ENCODE measurements at regions not wholly inside any gene's neighbourhood (a gene's known extent, or its start where the extent isn't known, plus 50 kb on each side); places are given as distances from the start of the nearest gene placed in this dataset.
"Not testable (repeated sequence)": the region's sequence is repeated elsewhere in the genome, so short reads cannot be mapped to it uniquely, and the experiment has no call there.

DNA sequence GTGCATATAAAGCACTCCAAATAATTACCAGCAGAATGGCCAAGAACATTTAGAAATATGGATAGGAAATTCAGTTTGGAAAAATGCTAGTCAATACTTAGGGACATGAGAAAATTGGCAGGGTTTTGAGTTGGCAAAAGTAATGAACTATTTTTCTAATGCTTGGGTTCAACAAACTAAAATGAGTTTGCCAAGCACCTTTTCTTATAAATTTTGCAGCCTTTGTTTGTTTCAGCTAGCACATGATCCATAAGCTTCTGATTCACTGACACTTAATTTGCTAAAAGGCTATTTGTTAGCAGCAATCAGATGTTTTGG is 324.8 kb downstream of the QKI start:
- no peak for DNase-seq (ENCODE audit: low spot score)

DNA sequence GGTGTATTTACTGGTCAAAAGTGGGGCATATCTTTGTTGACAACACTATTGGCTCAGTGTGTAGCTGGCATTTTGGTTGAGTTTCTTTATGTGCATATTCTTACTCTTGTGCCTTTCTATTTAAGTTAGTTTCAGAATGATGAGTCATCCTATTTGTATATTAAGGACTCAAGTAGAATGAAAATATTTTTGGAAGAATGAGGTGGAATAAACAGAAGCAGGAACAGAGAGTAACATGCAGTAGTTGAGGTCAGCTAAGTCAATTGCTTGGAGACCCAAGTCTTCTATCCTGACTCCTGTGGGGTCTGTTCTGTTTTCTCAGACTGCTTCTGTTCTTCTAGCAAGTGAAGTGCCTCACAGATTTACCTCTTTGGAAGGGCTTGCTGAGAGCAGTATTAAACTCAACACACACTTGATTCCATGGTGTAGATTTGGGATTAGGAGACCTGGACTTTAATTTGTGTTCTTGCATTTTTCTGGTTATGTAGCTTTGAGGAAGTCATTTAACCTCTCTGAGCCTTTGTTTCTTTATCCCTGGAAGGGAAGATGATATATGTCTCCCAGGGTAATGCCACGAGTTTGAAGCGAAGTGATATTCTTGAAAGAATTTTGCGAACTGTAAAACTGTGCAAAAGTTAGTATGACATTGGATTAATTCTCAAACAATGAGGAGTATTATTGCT is 324.3 kb downstream of the QKI start:
- no peak for DNase-seq (ENCODE audit: low spot score)

DNA sequence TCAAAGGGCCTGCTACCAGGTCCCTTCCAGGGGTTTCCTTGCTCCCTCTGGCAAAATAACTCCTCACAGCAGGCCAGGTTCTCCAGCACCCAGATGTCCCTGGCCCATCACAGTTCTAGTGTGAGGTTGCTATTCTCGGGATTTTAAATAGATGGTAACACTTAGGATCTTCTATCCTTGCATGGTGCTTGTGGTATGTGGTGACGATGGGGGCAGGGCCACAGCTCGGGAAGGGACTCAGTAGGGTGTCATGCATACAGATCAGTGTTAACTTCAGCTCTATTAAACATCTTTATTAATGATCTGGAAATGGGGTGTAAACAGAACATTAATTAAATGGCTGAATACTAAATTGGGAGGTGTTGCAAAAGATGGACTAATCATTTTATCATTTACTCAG is 323.8 kb downstream of the QKI start:
- no peak for DNase-seq (ENCODE audit: low spot score)

DNA sequence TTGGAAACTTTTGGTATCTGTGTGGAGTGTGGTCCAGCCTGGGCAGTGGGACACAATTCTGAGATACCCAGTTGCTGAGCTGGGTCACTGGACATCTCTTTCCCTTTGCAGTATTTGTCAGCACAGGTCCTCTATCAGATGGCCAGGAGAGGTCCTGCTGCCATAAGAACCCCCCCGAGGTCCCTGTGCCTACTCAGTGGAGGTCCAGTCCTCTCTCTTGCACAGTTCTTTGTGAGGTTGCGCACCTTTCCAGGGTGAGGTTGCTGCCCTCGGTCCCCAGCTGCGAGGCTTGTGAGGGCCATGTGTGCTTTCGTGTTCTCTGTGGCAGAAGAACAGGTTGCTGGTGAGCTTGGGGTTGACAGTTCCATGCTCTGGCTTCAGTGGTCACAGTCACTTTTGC is 320.6 kb downstream of the QKI start:
- DNase-seq (ENCODE audit: low spot score): no peak

DNA sequence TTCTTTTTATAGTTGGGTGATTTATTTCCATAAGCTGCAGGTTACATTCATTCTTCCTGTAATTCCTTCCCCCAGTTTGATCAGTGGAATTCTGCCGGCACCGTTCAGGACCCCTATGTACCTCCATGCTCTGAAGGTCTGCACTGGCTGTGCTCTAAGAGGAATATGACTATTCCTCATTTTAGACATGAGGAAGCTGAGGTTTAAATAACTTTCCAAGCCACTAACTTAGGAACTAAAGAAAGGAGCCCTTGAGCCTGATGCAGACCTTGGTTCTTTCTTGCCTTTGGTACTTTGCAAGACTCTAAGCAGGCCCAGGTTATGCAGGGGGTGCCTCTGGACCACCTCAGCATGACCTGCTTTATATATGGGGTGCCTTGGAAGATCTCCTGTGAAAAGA is 318.5 kb downstream of the QKI start:
- no peak for DNase-seq (ENCODE audit: low spot score)

DNA sequence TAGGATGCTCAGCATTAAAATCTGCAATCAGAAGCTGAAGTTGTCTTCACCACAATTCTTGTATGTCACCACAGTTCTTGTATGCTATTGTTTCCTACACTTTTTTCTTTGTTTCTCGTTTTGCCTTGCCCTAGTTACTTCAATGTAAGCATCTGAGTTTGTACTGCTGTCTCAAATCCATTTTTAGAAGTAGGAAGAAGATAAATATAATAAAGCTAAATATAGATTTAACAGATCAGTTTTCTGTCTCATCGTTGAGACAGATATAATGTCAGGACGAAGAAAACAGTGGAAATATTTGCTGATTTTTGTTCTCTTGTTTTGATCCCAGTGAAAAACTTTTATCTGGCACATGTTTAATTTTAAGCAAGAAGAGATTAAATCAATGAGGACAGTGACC is 318.0 kb downstream of the QKI start:
- no peak for DNase-seq (ENCODE audit: low spot score)

- DNase-seq (ENCODE audit: low spot score): not testable (repeated sequence)
These were observed 317.5 kb downstream of the QKI start for GRCh38 chr6:163732014-163732351.

DNA sequence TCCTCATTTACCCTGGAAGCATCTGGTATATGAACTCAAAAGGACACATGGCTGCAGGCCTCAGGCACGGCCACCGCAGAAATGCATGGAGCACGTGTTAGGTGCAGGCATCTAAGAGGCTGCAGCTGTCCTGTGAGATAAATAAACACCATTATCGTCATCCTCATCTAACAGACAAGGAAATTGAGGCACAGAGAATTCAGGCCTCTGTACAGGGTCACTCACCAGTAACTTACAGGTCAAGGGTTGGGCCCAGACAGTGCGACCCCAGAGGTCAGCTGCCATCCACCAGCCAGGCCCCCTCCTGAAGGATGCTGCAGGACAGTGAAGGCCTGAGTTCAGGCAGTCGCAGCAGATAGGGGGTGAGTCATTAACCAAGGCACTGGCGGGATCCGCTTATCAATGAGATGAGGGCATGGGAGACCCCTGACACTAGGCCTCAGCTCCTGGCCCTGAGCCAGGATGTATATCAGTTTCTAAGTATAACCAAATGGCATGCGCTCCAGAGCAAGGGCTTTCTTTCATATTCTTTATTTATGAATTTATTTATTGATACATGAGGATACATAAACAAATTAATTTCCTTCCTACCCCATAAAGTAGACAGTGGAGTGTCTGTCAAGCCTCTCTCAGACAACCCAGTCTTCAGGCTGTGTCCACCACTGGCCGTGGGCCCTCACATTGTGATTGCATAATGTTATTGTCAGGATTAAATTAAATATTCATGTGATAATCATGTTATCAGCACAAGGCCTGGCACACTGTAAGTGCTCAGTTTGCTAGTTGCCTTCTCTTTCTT is 316.9 kb downstream of the QKI start:
- DNase-seq (ENCODE audit: low spot score): no peak

DNA sequence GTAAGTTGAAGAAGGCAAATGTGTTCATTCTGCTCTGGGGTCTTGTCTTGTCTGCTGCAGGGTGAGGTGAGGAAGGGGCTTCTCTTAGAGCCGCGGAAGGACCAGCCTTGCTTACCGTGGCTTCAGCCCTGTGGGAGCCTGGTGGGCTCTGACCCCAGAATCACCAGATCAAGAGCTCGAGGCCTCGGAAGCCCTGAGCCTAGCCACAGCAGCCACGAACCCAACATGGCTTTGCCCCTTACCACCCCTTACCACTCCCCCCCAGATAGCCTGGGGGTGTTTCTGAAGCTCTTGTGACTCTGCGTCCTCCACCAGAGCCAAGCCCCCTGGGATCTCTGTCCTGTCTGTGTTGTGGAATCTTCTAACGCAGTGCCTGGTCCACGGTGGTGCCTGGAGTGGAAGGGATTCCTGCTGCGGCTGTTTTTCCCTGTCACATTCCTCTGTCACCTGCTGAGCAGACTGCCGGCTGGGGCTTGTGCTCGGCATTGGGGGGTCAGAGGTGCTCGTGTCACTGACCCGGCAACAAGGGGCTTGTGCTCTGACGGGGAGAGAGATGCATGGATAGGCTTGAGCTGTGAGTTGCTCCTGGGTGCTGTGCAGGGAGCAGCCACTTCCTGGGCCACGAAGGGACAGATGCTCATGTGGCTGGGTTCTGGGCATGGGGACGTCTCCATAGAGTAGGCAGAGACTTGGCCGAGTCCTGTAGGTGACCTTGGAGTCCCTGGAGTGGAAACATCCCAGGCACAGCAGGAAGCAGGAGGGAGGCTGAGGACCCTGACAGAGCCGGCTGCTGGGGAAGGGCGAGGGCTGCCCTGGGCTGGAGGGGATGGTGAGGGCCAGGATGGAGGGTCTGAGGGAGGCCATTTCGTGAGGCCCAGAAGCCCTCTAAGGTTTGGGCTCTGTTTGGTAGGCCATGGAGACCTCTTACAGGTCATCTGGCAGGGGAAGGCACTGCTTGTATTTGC is 316.0 kb downstream of the QKI start:
- no peak for DNase-seq (ENCODE audit: low spot score)

DNA sequence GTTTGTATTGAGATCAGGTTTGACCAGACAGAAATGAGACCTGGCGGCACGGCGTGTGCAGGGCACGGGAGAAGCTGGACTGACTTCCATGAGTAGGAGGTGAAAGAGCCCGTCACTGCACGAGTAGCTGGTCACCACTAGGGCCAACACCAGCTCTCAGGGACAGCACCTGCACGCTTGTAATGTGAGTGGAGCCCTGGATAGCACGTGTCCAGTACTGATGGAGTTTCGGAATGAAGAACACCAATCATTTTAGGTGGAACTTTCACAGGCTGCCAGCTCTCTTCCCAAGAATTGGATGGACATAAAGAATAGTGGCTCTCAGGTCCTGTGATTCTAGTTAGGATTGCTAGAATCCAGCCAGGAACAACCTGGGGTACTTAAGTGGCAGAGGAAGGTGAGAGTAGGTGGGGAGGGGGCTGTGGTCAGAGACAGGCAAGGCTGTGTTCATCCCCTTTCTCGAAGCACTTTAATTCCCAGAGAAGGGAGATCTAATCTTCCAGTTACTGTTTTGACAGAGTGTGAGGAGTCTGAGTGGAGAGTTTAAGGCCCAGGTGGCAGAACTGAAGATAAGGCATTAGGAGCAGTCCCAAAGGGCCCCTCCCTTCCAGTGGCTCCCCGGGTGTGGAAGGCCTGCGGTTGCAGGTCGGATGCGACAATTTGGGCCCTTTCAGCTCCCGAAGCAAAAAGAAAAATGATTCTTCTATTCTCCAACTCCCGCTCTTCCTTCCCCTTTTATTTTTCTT is 314.8 kb downstream of the QKI start:
- no peak for DNase-seq (ENCODE audit: low spot score)

DNA sequence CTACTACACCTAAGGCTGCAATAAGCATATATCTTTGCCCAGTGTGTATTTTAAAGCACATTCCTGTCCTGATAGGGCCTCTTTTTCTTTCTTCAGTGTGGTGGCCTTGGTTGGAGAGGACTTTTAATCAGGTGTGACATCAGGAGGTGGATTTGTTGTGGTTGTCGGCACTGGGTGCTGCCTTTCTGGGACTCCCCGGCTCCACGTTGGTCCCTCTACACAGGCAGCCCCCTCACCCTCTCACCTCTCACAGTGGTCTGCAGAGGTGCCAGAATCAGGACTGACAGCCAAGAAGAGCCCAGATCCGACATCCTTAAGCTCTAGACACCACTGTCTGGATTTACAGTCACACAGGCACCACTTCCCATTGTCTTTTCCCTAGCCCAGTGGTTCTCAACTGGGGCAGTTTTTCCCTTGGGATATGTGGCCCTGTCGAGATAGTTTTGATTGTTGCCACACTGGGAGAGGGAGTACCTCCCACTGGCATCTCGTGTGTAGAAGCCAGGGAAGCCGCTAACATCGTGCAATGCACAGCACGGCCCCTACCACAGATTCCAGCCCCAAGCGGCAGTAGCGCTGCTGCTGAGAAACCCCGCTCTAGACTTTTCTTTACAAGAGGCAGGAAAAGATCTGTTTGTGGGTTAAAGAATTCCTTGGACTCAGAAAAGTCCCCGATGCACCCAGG is 314.1 kb downstream of the QKI start:
- DNase-seq (ENCODE audit: low spot score): no peak

DNA sequence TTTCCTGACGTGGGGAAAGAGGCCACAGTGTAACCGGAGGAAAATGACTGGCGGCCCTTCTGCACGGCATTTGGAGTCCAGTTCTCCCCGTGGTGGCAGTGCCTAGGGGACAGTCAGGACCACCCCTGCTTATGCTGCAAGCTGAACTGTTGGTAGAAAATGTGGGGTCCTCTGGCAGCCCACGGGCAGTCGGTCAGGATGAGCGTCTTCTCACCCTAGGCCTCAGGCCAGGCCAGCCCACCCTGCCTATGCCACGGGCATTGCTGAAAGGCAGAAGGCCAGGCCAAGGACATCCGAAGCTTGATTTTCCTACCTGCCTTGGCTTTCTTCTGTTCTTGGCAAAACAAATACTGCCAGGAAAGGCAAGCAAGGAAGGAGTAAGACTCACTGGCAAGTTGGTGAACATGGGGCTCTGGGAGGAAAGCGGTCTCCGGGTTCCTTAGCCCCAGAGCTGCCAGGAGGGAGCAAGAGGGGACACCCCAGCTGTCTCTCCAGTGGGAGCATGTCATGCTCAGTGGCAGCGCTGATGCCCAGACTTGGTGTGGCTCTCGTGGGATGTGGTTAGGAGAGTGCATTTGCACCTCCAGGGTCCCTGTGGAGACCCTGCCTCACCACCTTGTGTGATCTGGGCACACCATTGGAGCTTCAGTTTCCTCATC is 311.6 kb downstream of the QKI start:
- no peak for DNase-seq (ENCODE audit: low spot score)

GRCh38 chr6:163725008-163725941 is 310.8 kb downstream of the QKI start:
- no peak for DNase-seq (ENCODE audit: low spot score)

GRCh38 chr6:163724196-163724595 is 309.7 kb downstream of the QKI start:
- no peak for DNase-seq (ENCODE audit: low spot score)

DNA sequence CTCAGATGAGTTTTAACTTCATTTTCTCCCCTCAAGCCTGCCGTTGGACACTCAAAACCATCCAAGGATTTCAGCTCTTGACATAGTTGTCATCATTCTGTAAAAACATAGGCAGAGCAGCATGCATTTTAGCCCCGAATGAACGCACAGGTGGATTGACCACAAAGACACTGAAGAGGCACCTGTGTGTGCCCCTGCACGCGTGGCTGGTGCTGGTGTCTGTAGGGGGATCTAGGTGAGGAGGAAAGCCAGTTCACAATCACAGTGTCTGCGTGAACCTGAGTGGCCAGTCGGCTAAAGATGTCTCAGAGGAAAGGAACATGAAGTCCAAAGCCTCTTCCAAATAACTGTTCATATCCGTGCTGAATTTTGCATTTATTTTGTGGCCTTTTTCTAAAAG is 309.2 kb downstream of the QKI start:
- DNase-seq (ENCODE audit: low spot score): no peak

- no peak for DNase-seq (ENCODE audit: low spot score)
These were observed 307.6 kb downstream of the QKI start for GRCh38 chr6:163721922-163722692.

- DNase-seq (ENCODE audit: low spot score): no peak
These were observed 306.9 kb downstream of the QKI start for GRCh38 chr6:163721435-163721834.

DNA sequence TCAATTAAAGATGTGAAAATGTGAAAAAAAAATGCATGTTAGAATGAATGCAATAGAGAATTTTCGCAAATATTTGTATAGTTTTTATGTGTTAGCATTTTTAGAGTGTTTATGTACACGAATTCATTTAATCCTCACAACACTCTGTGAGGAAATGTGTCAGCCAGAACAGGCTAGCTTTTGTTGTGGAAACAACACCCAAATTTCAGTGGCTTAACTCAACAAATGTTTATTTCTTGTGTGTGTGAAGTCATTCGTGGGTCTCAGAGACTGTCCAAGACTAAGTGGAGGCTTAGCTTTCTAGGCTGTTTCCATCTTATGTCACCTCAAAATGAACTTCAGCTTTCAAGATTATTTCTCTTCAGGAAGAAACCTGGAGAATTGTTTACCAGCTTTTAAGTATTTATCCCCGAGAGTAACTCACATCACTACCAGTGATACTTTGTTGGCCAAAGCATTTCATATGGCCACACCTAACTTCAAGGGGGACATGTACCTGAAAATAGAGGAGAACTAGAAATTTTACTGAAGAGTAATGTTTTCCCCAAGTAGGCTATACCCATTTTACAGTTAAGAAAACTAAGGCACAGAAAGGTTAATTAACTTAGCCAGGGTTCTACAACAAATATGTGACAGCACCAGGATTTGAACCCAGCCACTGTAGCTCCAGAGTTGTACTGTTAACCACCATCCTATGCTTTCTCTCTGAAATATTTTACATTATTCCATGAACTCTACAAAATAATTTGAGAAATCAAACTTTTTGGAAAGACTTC is 306.1 kb downstream of the QKI start:
- DNase-seq (ENCODE audit: low spot score): no peak
